ENCODE measurements at regions not wholly inside any gene's neighbourhood (a gene's known extent, or its start where the extent isn't known, plus 50 kb on each side); places are given as distances from the start of the nearest gene placed in this dataset.
"Not testable (repeated sequence)": the region's sequence is repeated elsewhere in the genome, so short reads cannot be mapped to it uniquely, and the experiment has no call there.

DNA sequence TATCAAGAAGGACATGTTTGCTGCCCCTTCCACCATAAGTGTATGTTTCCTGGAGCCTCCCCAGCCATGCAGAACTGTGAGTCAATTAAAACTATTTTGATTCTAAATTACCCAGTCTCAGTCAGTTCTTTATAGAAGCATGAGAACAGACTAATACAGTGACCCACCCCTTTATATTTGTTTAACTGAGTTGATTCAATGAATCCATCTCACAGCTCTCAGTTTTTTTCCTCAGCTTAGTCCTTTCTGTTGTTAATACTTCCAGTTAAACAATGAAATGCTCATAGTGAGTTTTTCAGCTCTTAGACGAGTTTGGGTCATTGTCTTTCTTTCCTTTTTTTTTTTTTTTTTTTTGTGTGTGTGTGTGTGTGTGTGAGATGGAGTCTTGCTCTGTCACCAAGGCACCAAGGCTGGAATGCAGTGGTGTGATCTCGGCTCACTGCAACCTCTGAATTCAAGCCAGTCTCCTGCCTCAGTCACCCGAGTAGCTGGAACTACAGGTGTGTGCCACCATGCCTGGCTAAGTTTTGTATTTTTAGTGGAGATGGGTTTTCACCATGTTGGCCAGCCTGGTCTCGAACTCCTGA lies 417.9 kb upstream of the ZNG1F start:
- DNase-seq, result not testable (repeated sequence)

DNA sequence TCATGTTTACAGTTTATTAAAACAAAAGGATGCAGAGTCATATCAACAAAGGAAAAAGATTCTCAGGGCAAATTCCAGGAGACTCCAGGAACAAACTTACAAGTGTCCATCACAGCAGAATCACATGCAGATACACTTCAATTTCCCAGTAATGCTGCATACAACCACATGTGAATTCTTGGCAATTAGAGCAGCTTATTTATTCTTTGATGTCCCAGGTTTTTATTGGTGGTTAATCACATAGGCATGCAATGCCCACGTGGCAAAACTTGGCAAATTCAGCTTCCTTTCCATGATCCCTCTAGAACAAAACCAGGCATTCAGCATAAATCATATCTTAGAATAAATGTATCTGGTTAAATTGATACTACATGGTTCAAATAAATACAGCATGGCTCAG lies 376.5 kb upstream of the ZNG1F start:
- not testable (repeated sequence) for DNase-seq
